ENCODE measurements at regions not wholly inside any gene's neighbourhood (a gene's known extent, or its start where the extent isn't known, plus 50 kb on each side); places are given as distances from the start of the nearest gene placed in this dataset.

DNA sequence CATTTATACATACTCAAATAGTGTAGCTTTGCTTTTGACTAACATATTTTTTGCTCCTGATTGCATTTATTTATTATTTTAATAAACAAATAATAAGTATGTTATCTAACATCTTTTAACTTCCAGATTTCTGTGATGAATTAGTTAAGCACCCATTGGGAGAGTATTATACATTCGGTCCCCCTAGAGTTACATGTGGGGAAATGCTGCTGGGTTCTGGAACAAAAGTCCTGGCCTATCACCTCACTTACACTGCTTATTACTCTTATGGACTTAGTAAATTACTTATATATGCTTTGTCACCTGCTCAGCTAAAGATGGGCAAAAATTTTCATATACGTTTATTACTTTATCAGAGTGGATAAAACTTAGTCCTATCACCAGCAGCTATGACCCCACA, 1163.0 kb downstream of the FAM181B start:
- POLR2A ChIA-PET: no interaction called here
- CTCF ChIA-PET (ENCODE audit: unreplicated experiment): no interaction called here
- TF ChIP-seq EZH2phosphoT487 (IDR thresholded peaks at IDR 0.05; ENCODE audit: borderline replicate concordance, low read depth, low read length) (no peak), CTCF (conservative IDR thresholded peaks at IDR 0.05; ENCODE audit: low read length) (no peak)

DNA sequence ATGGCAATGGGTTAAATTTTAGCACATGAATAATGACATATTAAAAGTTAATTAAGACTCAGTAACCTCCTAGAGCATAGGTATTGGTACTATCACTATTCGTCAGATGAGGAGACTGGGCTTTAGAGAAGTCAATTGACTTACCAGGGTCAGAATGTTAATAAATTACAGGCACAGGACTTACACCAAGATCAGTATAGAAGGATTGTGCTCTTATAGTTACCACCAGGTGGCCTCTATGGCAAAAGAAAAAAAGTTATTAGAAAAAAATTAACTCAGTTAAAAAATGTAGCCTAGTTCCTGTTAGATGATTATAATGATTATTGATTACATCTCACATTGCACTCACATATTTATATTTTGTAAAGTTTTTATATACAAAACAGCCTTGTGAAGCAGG, 1163.7 kb downstream of the FAM181B start:
- CTCF ChIA-PET (ENCODE audit: unreplicated experiment): no interaction called here
- intact Hi-C loops (cut with micrococcal nuclease; ENCODE audit: unreplicated experiment): no loop called here

More for the DNA sequence above, 1163.0 kb downstream of the FAM181B start:
- no peaks in the 10 kb centered on the region for H4K20me1 ChIP-seq (ENCODE audit: insufficient read depth, low read length)
- H3K9me3 ChIP-seq (ENCODE audit: low read length): no peaks in the 10 kb centered on the region
- H2AFZ ChIP-seq (ENCODE audit: low read length): no peak overlapping the region
- intact Hi-C loops (cut with micrococcal nuclease; ENCODE audit: unreplicated experiment): no loop called here
- no peak overlapping the region for H3K4me2 ChIP-seq (ENCODE audit: low read length)
- no peaks in the 10 kb centered on the region for H3K9me2 ChIP-seq (ENCODE audit: insufficient read depth, low read length)
- H3K27ac ChIP-seq (ENCODE audit: low read depth, low read length, poor library complexity, severe bottlenecking): no peak overlapping the region
- no peaks in the 10 kb centered on the region for H3K79me2 ChIP-seq (ENCODE audit: insufficient read depth, low read depth, low read length)
- no TSS peak for BruUV-seq (replicated peaks)
- H3K4me1 ChIP-seq (ENCODE audit: insufficient read depth, low read length, poor library complexity, severe bottlenecking): no peaks in the 10 kb centered on the region
- H3K4me3 ChIP-seq (ENCODE audit: low read depth, low read length, poor library complexity, severe bottlenecking): no peak overlapping the region
- no peak for DNase-seq (ENCODE audit: low spot score)
- H3K36me3 ChIP-seq (ENCODE audit: insufficient read depth, low read length): no peaks in the 10 kb centered on the region

More for the DNA sequence above, 1163.7 kb downstream of the FAM181B start:
- no TSS peak for BruUV-seq (replicated peaks)
- H3K4me2 ChIP-seq (ENCODE audit: low read length): no peak overlapping the region
- no peaks in the 10 kb centered on the region for H3K9me3 ChIP-seq (ENCODE audit: low read length)
- H3K79me2 ChIP-seq (ENCODE audit: insufficient read depth, low read depth, low read length): no peaks in the 10 kb centered on the region
- no peak overlapping the region for H3K4me3 ChIP-seq (ENCODE audit: low read depth, low read length, poor library complexity, severe bottlenecking)
- H4K20me1 ChIP-seq (ENCODE audit: insufficient read depth, low read length): no peaks in the 10 kb centered on the region
- H3K36me3 ChIP-seq (ENCODE audit: insufficient read depth, low read length): no peaks in the 10 kb centered on the region
- H3K27ac ChIP-seq (ENCODE audit: low read depth, low read length, poor library complexity, severe bottlenecking): no peak overlapping the region
- H2AFZ ChIP-seq (ENCODE audit: low read length): no peak overlapping the region
- TF ChIP-seq EZH2phosphoT487 (IDR thresholded peaks at IDR 0.05; ENCODE audit: borderline replicate concordance, low read depth, low read length) (no peak), CTCF (conservative IDR thresholded peaks at IDR 0.05; ENCODE audit: low read length) (0 out of 2 replicates have a peak, but pooled peaks have one; percentile 30)
- no peaks in the 10 kb centered on the region for H3K4me1 ChIP-seq (ENCODE audit: insufficient read depth, low read length, poor library complexity, severe bottlenecking)
- POLR2A ChIA-PET: interaction anchor here (0.6 kb wide), 1 partner anchor 1138 kb away, joined by 3 read pairs; no protein-coding TSS in a partner anchor
- no peaks in the 10 kb centered on the region for H3K9me2 ChIP-seq (ENCODE audit: insufficient read depth, low read length)
- no peak for DNase-seq (ENCODE audit: low spot score)
